ENCODE measurements at regions not wholly inside any gene's neighbourhood (a gene's known extent, or its start where the extent isn't known, plus 50 kb on each side); places are given as distances from the start of the nearest gene placed in this dataset.

- DNase-seq (ENCODE audit: low read depth in 3 of 3) = no peak
Observed at GRCh38 chr22:47694536-47695130, 932.2 kb downstream of the TBC1D22A start.

GRCh38 chr22:47693606-47694005 lies 931.2 kb downstream of the TBC1D22A start:
- no peak for DNase-seq (ENCODE audit: low read depth in 3 of 3)

- DNase-seq (ENCODE audit: low read depth in 3 of 3) = no peak
Observed at GRCh38 chr22:47692811-47693210, 930.4 kb downstream of the TBC1D22A start.

GRCh38 chr22:47691152-47691895 lies 928.9 kb downstream of the TBC1D22A start:
- DNase-seq (ENCODE audit: low read depth in 3 of 3) = no peak

GRCh38 chr22:47690586-47690985 lies 928.1 kb downstream of the TBC1D22A start:
- DNase-seq (ENCODE audit: low read depth in 3 of 3) = no peak

- DNase-seq (ENCODE audit: low read depth in 3 of 3) = no peak
Observed at GRCh38 chr22:47690166-47690565, 927.7 kb downstream of the TBC1D22A start.

GRCh38 chr22:47687776-47688175 lies 925.3 kb downstream of the TBC1D22A start:
- no peak for DNase-seq (ENCODE audit: low read depth in 3 of 3)

GRCh38 chr22:47687346-47687655 lies 924.9 kb downstream of the TBC1D22A start:
- no peak for DNase-seq (ENCODE audit: low read depth in 3 of 3)

GRCh38 chr22:47686594-47687345 lies 924.3 kb downstream of the TBC1D22A start:
- no peak for DNase-seq (ENCODE audit: low read depth in 3 of 3)

- DNase-seq (ENCODE audit: low read depth in 3 of 3) = no peak
Observed at GRCh38 chr22:47681411-47682165, 919.1 kb downstream of the TBC1D22A start.

- no peak for DNase-seq (ENCODE audit: low read depth in 3 of 3)
Observed at GRCh38 chr22:47678636-47679287, 916.3 kb downstream of the TBC1D22A start.

- no peak for DNase-seq (ENCODE audit: low read depth in 3 of 3)
Observed at GRCh38 chr22:47678048-47678447, 915.6 kb downstream of the TBC1D22A start.

GRCh38 chr22:47676685-47677084 lies 914.2 kb downstream of the TBC1D22A start:
- no peak for DNase-seq (ENCODE audit: low read depth in 3 of 3)

- DNase-seq (ENCODE audit: low read depth in 3 of 3) = no peak
Observed at GRCh38 chr22:47674600-47674999, 912.1 kb downstream of the TBC1D22A start.

GRCh38 chr22:47673557-47673956 lies 911.1 kb downstream of the TBC1D22A start:
- no peak for DNase-seq (ENCODE audit: low read depth in 3 of 3)

- DNase-seq (ENCODE audit: low read depth in 3 of 3) = no peak
Observed at GRCh38 chr22:47672526-47672925, 910.1 kb downstream of the TBC1D22A start.

GRCh38 chr22:47665151-47665550 lies 902.7 kb downstream of the TBC1D22A start:
- no peak for DNase-seq (ENCODE audit: low read depth in 3 of 3)

- DNase-seq (ENCODE audit: low read depth in 3 of 3) = no peak
Observed at GRCh38 chr22:47663615-47664605, 901.5 kb downstream of the TBC1D22A start.

GRCh38 chr22:47659467-47660223 lies 897.2 kb downstream of the TBC1D22A start:
- DNase-seq (ENCODE audit: low read depth in 3 of 3) = no peak

GRCh38 chr22:47658182-47658581 lies 895.7 kb downstream of the TBC1D22A start:
- DNase-seq (ENCODE audit: low read depth in 3 of 3) = no peak
